ENCODE measurements at regions not wholly inside any gene's neighbourhood (a gene's known extent, or its start where the extent isn't known, plus 50 kb on each side); places are given as distances from the start of the nearest gene placed in this dataset.

DNA sequence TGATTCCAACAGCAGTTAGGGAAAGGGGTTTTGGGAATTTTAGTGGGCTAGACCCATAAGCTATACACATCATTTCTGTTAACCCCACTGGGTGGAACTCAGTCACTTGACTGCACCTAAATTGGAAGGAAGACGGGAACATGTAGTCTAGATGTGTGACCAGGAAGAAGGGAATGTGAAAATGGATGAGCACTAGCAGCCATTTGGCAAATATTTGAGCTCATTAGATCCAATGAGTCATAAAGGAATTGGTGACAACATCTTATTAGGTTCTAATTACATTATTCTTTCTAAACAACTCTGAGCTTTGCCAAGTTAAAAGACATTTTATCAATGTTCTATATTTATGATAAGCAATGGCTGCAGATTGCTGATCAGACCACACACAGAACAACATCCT is 400.6 kb downstream of the IRS1 start:
- TF ChIP-seq, protein P1, sequence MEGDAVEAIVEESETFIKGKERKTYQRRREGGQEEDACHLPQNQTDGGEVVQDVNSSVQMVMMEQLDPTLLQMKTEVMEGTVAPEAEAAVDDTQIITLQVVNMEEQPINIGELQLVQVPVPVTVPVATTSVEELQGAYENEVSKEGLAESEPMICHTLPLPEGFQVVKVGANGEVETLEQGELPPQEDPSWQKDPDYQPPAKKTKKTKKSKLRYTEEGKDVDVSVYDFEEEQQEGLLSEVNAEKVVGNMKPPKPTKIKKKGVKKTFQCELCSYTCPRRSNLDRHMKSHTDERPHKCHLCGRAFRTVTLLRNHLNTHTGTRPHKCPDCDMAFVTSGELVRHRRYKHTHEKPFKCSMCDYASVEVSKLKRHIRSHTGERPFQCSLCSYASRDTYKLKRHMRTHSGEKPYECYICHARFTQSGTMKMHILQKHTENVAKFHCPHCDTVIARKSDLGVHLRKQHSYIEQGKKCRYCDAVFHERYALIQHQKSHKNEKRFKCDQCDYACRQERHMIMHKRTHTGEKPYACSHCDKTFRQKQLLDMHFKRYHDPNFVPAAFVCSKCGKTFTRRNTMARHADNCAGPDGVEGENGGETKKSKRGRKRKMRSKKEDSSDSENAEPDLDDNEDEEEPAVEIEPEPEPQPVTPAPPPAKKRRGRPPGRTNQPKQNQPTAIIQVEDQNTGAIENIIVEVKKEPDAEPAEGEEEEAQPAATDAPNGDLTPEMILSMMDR (IDR thresholded peaks at IDR 0.05; ENCODE audit: insufficient read depth, low read length) = no peak
- TF ChIP-seq, protein P2, sequence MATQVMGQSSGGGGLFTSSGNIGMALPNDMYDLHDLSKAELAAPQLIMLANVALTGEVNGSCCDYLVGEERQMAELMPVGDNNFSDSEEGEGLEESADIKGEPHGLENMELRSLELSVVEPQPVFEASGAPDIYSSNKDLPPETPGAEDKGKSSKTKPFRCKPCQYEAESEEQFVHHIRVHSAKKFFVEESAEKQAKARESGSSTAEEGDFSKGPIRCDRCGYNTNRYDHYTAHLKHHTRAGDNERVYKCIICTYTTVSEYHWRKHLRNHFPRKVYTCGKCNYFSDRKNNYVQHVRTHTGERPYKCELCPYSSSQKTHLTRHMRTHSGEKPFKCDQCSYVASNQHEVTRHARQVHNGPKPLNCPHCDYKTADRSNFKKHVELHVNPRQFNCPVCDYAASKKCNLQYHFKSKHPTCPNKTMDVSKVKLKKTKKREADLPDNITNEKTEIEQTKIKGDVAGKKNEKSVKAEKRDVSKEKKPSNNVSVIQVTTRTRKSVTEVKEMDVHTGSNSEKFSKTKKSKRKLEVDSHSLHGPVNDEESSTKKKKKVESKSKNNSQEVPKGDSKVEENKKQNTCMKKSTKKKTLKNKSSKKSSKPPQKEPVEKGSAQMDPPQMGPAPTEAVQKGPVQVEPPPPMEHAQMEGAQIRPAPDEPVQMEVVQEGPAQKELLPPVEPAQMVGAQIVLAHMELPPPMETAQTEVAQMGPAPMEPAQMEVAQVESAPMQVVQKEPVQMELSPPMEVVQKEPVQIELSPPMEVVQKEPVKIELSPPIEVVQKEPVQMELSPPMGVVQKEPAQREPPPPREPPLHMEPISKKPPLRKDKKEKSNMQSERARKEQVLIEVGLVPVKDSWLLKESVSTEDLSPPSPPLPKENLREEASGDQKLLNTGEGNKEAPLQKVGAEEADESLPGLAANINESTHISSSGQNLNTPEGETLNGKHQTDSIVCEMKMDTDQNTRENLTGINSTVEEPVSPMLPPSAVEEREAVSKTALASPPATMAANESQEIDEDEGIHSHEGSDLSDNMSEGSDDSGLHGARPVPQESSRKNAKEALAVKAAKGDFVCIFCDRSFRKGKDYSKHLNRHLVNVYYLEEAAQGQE (IDR thresholded peaks at IDR 0.05; ENCODE audit: insufficient replicate concordance, low read depth) = no peak
- TF ChIP-seq POLR2AphosphoS5 (IDR thresholded peaks at IDR 0.05; ENCODE audit: low read depth) (no peak), GABPA (IDR thresholded peaks at IDR 0.05; ENCODE audit: low read depth) (no peak), SPI1 (IDR thresholded peaks at IDR 0.05; ENCODE audit: borderline replicate concordance, low read depth) (no peak)
